Stomach (tissue), 4 donors: ENCODE measurements at regions not wholly inside any gene's neighbourhood (a gene's known extent, or its start where the extent isn't known, plus 50 kb on each side); places are given as distances from the start of the nearest gene placed in this dataset.

Experiments used
- EP300 ChIP-seq: sonication (generic); formaldehyde crosslinking; IDR thresholded peaks from one replicate; pipeline ENCODE4 v1.6.1; 2017; ENCODE audit warnings: antibody characterized with exemption
- POLR2A ChIP-seq, 4 donors: fragments of 450-650 bp; IDR thresholded peaks; one replicate each; pipeline ENCODE4 v1.6.1; 2016; ENCODE audit warnings: antibody characterized with exemption in 4 of 4, control low read depth in 2 of 4, mild to moderate bottlenecking in 1 of 4, moderate library complexity in 1 of 4
- POLR2AphosphoS5 ChIP-seq, 3 donors: sonication (generic); formaldehyde crosslinking; IDR thresholded peaks; one replicate each; pipeline ENCODE4 v1.6.1; 2016; ENCODE audit warnings: antibody characterized with exemption in 3 of 3
- TF ChIP-seq, protein P1 (sequence below), 7 experiments: fragments of 450-650 bp in 4 of 7; fragments of 200-600 bp in 3 of 7; sonication (generic) in 3 of 7; IDR thresholded peaks; one replicate each; pipeline ENCODE4 v1.5.1; 2016 to 2019; ENCODE audit warnings: antibody characterized with exemption in 7 of 7, control low read depth in 2 of 7, mild to moderate bottlenecking in 1 of 7

- TF ChIP-seq, protein P1, sequence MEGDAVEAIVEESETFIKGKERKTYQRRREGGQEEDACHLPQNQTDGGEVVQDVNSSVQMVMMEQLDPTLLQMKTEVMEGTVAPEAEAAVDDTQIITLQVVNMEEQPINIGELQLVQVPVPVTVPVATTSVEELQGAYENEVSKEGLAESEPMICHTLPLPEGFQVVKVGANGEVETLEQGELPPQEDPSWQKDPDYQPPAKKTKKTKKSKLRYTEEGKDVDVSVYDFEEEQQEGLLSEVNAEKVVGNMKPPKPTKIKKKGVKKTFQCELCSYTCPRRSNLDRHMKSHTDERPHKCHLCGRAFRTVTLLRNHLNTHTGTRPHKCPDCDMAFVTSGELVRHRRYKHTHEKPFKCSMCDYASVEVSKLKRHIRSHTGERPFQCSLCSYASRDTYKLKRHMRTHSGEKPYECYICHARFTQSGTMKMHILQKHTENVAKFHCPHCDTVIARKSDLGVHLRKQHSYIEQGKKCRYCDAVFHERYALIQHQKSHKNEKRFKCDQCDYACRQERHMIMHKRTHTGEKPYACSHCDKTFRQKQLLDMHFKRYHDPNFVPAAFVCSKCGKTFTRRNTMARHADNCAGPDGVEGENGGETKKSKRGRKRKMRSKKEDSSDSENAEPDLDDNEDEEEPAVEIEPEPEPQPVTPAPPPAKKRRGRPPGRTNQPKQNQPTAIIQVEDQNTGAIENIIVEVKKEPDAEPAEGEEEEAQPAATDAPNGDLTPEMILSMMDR (IDR thresholded peaks at IDR 0.05): no peak
- TF ChIP-seq POLR2AphosphoS5 (IDR thresholded peaks at IDR 0.05): no peak
- TF ChIP-seq EP300: no peak
- TF ChIP-seq POLR2A (IDR thresholded peaks at IDR 0.05): no peak
Observed at GRCh38 chr13:70255406-70255991, 147.2 kb upstream of the KLHL1 start.
